GM12878 (cell line): ENCODE measurements at regions not wholly inside any gene's neighbourhood (a gene's known extent, or its start where the extent isn't known, plus 50 kb on each side); places are given as distances from the start of the nearest gene placed in this dataset.

Experiments
- ATAC-seq: fragments of 200-7000 bp; cut with Tn5 transposase; 3 replicates; pipeline ENCODE4 v1.9.1; 2020; ENCODE audit warnings: mild to moderate bottlenecking, moderate library complexity
- BruUV-seq: library from RNA; stranded (reverse); fragments of 400-500 nt; replicated peaks from 2 replicates; lab custom pipeline; 2021; lab: Mats Ljungman, UMichigan
- CTCF ChIA-PET: fragments of 300-600 bp; sonication (Branson Sonifier 250); formaldehyde crosslinking; extraction: SDS; loops from one replicate; lab custom pipeline; 2021; ENCODE audit warnings: inconsistent platforms; lab: Yijun Ruan, JAX
- POLR2A ChIA-PET: fragments of 350-600 bp; formaldehyde crosslinking; extraction: SDS; loops from one replicate; lab custom pipeline; 2021; ENCODE audit warnings: inconsistent platforms; lab: Charles Lee
- RAD21 ChIA-PET: fragments of 300-600 bp; sonication (Branson Sonifier 250); formaldehyde crosslinking; loops from one replicate; lab custom pipeline; 2023; ENCODE audit warnings: antibody characterized with exemption; ENCODE audit not compliant: unreplicated experiment; lab: Charles Lee
- SMC1A ChIA-PET: fragments of 300-600 bp; sonication (Branson Sonifier 250); formaldehyde crosslinking; loops from one replicate; lab custom pipeline; 2023; ENCODE audit not compliant: unreplicated experiment, uncharacterized antibody; lab: Charles Lee
- DNase-seq: peaks from one replicate; pipeline ENCODE4 v3.0.0-alpha.2; 2011; ENCODE audit warnings: low read depth, low spot score
- FAIRE-seq: peaks from 3 replicates; lab custom pipeline; 2011; peaks lifted over from hg19 to GRCh38; lab: Jason Lieb, UNC
- H2AFZ ChIP-seq: 2 replicates; pipeline ENCODE4 v1.6.0; 2011; ENCODE audit warnings: low read depth, low read length, control low read depth; ENCODE audit not compliant: control insufficient read depth
- H3K27ac ChIP-seq: 2 replicates; pipeline ENCODE4 v1.5.1; 2011; ENCODE audit warnings: control low read depth; ENCODE audit not compliant: control insufficient read depth, insufficient read depth
- H3K27me3 ChIP-seq, 2 experiments: replicated peaks in 1 of 2; 2 replicates each; pipeline versions ENCODE4 v1.6.0 to v1.6.1; 2011; ENCODE audit warnings: low read length in 1 of 2; ENCODE audit not compliant: control insufficient read depth in 2 of 2, insufficient read depth in 2 of 2
- H3K36me3 ChIP-seq, 2 experiments: 2 replicates each; pipeline ENCODE4 v1.5.1; 2011; ENCODE audit warnings: low read length in 1 of 2; ENCODE audit not compliant: control insufficient read depth in 2 of 2, insufficient read depth in 2 of 2
- H3K4me1 ChIP-seq: 2 replicates; pipeline ENCODE4 v1.6.1; 2011; ENCODE audit warnings: mild to moderate bottlenecking, low read length, moderate library complexity, mixed read lengths; ENCODE audit not compliant: control insufficient read depth, insufficient read depth
- H3K4me2 ChIP-seq: 2 replicates; pipeline ENCODE4 v1.6.0; 2011; ENCODE audit warnings: control low read depth; ENCODE audit not compliant: control insufficient read depth, insufficient read depth
- H3K4me3 ChIP-seq: fragments of 200-600 bp; sonication (generic); 2 replicates; pipeline ENCODE4 v1.5.1; 2016
- H3K79me2 ChIP-seq: 2 replicates; pipeline ENCODE4 v1.6.0; 2011; ENCODE audit warnings: low read length; ENCODE audit not compliant: control insufficient read depth, insufficient read depth
- H3K9ac ChIP-seq: 2 replicates; pipeline ENCODE4 v1.8.0; 2011; ENCODE audit warnings: low read length, control low read depth, mixed read lengths; ENCODE audit not compliant: control insufficient read depth, insufficient read depth
- H3K9me3 ChIP-seq: replicated peaks from 3 replicates; pipeline ENCODE4 v1.5.1; 2011; ENCODE audit warnings: mild to moderate bottlenecking, low read length; ENCODE audit not compliant: control insufficient read depth, insufficient read depth
- H4K20me1 ChIP-seq: 2 replicates; pipeline ENCODE4 v1.6.0; 2011; ENCODE audit not compliant: control insufficient read depth, insufficient read depth
- ATF7 ChIP-seq: fragments of 450-650 bp; IDR thresholded peaks from 2 replicates; pipeline ENCODE4 v1.6.1; 2016; ENCODE audit warnings: low read depth, mild to moderate bottlenecking
- CBFB ChIP-seq: IDR thresholded peaks from 2 replicates; pipeline ENCODE4 v1.6.1; 2016; ENCODE audit warnings: antibody characterized with exemption, low read depth
- EGR1 ChIP-seq, 2 experiments: IDR thresholded peaks; 1 replicate in 1 of 2; 2 replicates in 1 of 2; pipeline ENCODE4 v1.6.1; 2011 to 2012; ENCODE audit warnings: low read depth in 2 of 2, low read length in 2 of 2, borderline replicate concordance in 1 of 2, mild to moderate bottlenecking in 1 of 2, moderate library complexity in 1 of 2
- NFYA ChIP-seq: IDR thresholded peaks from 2 replicates; pipeline ENCODE4 v1.6.1; 2011; ENCODE audit warnings: low read depth, mild to moderate bottlenecking, low read length, improper control_type of control experiment, borderline replicate concordance
- RFX5 ChIP-seq: IDR thresholded peaks from 2 replicates; pipeline ENCODE4 v1.6.1; 2011; ENCODE audit warnings: low read depth, low read length, improper control_type of control experiment
- SREBF2 ChIP-seq: IDR thresholded peaks from 2 replicates; pipeline ENCODE4 v1.6.1; 2012; ENCODE audit warnings: mild to moderate bottlenecking, low read length
- YY1 ChIP-seq: IDR thresholded peaks from 2 replicates; pipeline ENCODE4 v1.6.1; 2011; ENCODE audit warnings: low read depth, mild to moderate bottlenecking, low read length
- WGBS: methylation state at CpG from one replicate; pipeline ENCODE4 v1.1.6; 2016; ENCODE audit warnings: low lambda C conversion rate; ENCODE audit not compliant: insufficient replicate concordance, insufficient coverage; ENCODE audit errors: missing lambda C conversion rate; 5-methylcytosine and 5-hydroxymethylcytosine counted together
- in situ Hi-C: fragments of 300-500 bp; cut with MboI; formaldehyde crosslinking; loops from 9 replicates; pipeline ENCODE4 v1.14.3; 2018; ENCODE audit warnings: mixed read lengths
- intact Hi-C: fragments of 100-400 bp; cut with micrococcal nuclease; formaldehyde crosslinking; loops from one replicate; pipeline ENCODE4 v1.14.2; 2022; ENCODE audit not compliant: unreplicated experiment
- TF ChIP-seq, protein P1 (sequence below): fragments of 450-650 bp; conservative IDR thresholded peaks from 2 replicates; pipeline ENCODE4 v1.6.1; 2017; ENCODE audit warnings: mild to moderate bottlenecking, moderate library complexity
- TF ChIP-seq, protein P2 (sequence below): fragments of 450-650 bp; IDR thresholded peaks from 2 replicates; pipeline ENCODE4 v1.6.1; 2018; ENCODE audit warnings: borderline replicate concordance, mild to moderate bottlenecking; ENCODE audit not compliant: partially characterized antibody

GRCh38 chr20:21808139-21808538 is 102.7 kb downstream of the PAX1 start:
- H4K20me1 ChIP-seq = no peaks in the 10 kb centered on the region
- no peaks in the 10 kb centered on the region for H3K27me3 ChIP-seq
- H3K36me3 ChIP-seq = no peaks in the 10 kb centered on the region
- FAIRE-seq (no peak), DNase-seq (no peak)
- H3K9me3 ChIP-seq = no peaks in the 10 kb centered on the region
- no peak for TF ChIP-seq EGR1 (IDR thresholded peaks at IDR 0.05; ENCODE audit: borderline replicate concordance in 1 of 2, low read depth in 2 of 2, low read length in 2 of 2)
- no peak for TF ChIP-seq CBFB
- TF ChIP-seq SREBF2 = no peak
- no peak for TF ChIP-seq NFYA
- TF ChIP-seq, protein P1, sequence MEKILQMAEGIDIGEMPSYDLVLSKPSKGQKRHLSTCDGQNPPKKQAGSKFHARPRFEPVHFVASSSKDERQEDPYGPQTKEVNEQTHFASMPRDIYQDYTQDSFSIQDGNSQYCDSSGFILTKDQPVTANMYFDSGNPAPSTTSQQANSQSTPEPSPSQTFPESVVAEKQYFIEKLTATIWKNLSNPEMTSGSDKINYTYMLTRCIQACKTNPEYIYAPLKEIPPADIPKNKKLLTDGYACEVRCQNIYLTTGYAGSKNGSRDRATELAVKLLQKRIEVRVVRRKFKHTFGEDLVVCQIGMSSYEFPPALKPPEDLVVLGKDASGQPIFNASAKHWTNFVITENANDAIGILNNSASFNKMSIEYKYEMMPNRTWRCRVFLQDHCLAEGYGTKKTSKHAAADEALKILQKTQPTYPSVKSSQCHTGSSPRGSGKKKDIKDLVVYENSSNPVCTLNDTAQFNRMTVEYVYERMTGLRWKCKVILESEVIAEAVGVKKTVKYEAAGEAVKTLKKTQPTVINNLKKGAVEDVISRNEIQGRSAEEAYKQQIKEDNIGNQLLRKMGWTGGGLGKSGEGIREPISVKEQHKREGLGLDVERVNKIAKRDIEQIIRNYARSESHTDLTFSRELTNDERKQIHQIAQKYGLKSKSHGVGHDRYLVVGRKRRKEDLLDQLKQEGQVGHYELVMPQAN = no peak
- TF ChIP-seq, protein P2, sequence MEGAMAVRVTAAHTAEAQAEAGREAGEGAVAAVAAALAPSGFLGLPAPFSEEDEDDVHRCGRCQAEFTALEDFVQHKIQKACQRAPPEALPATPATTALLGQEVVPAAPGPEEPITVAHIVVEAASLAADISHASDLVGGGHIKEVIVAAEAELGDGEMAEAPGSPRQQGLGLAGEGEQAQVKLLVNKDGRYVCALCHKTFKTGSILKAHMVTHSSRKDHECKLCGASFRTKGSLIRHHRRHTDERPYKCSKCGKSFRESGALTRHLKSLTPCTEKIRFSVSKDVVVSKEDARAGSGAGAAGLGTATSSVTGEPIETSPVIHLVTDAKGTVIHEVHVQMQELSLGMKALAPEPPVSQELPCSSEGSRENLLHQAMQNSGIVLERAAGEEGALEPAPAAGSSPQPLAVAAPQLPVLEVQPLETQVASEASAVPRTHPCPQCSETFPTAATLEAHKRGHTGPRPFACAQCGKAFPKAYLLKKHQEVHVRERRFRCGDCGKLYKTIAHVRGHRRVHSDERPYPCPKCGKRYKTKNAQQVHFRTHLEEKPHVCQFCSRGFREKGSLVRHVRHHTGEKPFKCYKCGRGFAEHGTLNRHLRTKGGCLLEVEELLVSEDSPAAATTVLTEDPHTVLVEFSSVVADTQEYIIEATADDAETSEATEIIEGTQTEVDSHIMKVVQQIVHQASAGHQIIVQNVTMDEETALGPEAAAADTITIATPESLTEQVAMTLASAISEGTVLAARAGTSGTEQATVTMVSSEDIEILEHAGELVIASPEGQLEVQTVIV = no peak
- no peak for TF ChIP-seq ATF7
- no peak for TF ChIP-seq RFX5
- no peak for TF ChIP-seq YY1
- TF ChIP-seq, all 136 proteins: peak for 0
- ChIA-PET CTCF (interaction anchor here (0.8 to 2.1 kb wide), 3 partner anchors 23 to 180 kb away, joined by 4 to 7 read pairs (median 4); no protein-coding TSS in a partner anchor), POLR2A (no interaction called here), SMC1A (no interaction called here), RAD21 (no interaction called here)
- WGBS = 2% methylated on average over 3 of the region's 3 CpGs
- in situ Hi-C loops (loop anchor here (5.0 to 10.0 kb wide), 3 partner anchors 57 to 504 kb away; no protein-coding TSS in a partner anchor), intact Hi-C loops (loop anchor here (5.0 kb wide), 1 partner anchor 504 kb away; no protein-coding TSS in a partner anchor)
- H3K79me2 ChIP-seq = no peaks in the 10 kb centered on the region
- no peak overlapping the region for H3K4me2 ChIP-seq
- no peak overlapping the region for H3K27ac ChIP-seq
- BruUV-seq = no TSS peak
- H3K9ac ChIP-seq = no peak overlapping the region
- H3K4me1 ChIP-seq = no peaks in the 10 kb centered on the region
- H3K4me3 ChIP-seq = no peak overlapping the region
- H2AFZ ChIP-seq = no peak overlapping the region
- no peak for ATAC-seq
